K562 (cell line): ENCODE measurements at regions not wholly inside any gene's neighbourhood (a gene's known extent, or its start where the extent isn't known, plus 50 kb on each side); places are given as distances from the start of the nearest gene placed in this dataset.

Experiments
- ATAC-seq: fragments of 200-7000 bp; cut with Tn5 transposase; 3 replicates; pipeline ENCODE4 v1.9.1; 2020; ENCODE audit warnings: moderate library complexity
- BruUV-seq: library from RNA; stranded (reverse); fragments of 400-500 nt; replicated peaks from 2 replicates; lab custom pipeline; 2021; lab: Mats Ljungman, UMichigan
- CTCF ChIA-PET: fragments of 300-600 bp; formaldehyde crosslinking; extraction: SDS; loops from one replicate; lab custom pipeline; 2021; ENCODE audit warnings: low intra/inter-chr PET ratio; lab: Yijun Ruan, JAX
- POLR2A ChIA-PET: fragments of 300-600, 350-650 bp; sonication (Branson Sonifier 250); formaldehyde crosslinking; extraction: SDS; loops from one replicate; lab custom pipeline; 2021; ENCODE audit warnings: antibody characterized with exemption, inconsistent platforms; lab: Yijun Ruan, JAX
- DNase-seq, 4 experiments: peaks; one replicate each; pipeline versions ENCODE4 v3.0.0 to v3.0.0-alpha.2; 2011 to 2018; ENCODE audit warnings: low spot score in 3 of 4, mixed read lengths in 3 of 4; ENCODE audit errors: extremely low read depth in 1 of 4
- FAIRE-seq: peaks from 2 replicates; lab custom pipeline; 2011; peaks lifted over from hg19 to GRCh38; lab: Jason Lieb, UNC
- H2AFZ ChIP-seq: 2 replicates; pipeline ENCODE4 v1.6.0; 2011; ENCODE audit warnings: low read depth, low read length, control low read depth, inconsistent platforms
- H3K27ac ChIP-seq: fragments of 200-600 bp; 3 replicates; pipeline ENCODE4 v1.8.0; 2011; ENCODE audit warnings: low read depth, mild to moderate bottlenecking, control low read depth, inconsistent platforms, low read length, moderate library complexity, mixed read lengths; ENCODE audit errors: extremely low read depth
- H3K27me3 ChIP-seq, 2 experiments: fragments of 300-600 bp in 1 of 2; 2 replicates in 1 of 2; 3 replicates in 1 of 2; pipeline versions ENCODE4 v1.6.0 to v1.8.0; 2011; ENCODE audit warnings: inconsistent platforms in 2 of 2, low read length in 2 of 2, mild to moderate bottlenecking in 1 of 2, mixed read lengths in 1 of 2, moderate library complexity in 1 of 2; ENCODE audit not compliant: control insufficient read depth in 2 of 2, insufficient read depth in 2 of 2
- H3K36me3 ChIP-seq: fragments of 300-600 bp; 3 replicates; pipeline ENCODE4 v1.8.0; 2011; ENCODE audit warnings: mild to moderate bottlenecking, low read length, inconsistent platforms; ENCODE audit not compliant: control insufficient read depth, insufficient read depth
- H3K4me1 ChIP-seq, 2 experiments: fragments of 200-600 bp in 1 of 2; replicated peaks in 1 of 2; 2 replicates in 1 of 2; 3 replicates in 1 of 2; pipeline versions ENCODE4 v1.5.1 to v1.8.0; 2011; ENCODE audit warnings: inconsistent platforms in 2 of 2, low read length in 2 of 2, mild to moderate bottlenecking in 1 of 2, mixed read lengths in 1 of 2, moderate library complexity in 1 of 2; ENCODE audit not compliant: control insufficient read depth in 2 of 2, insufficient read depth in 2 of 2
- H3K4me2 ChIP-seq: 2 replicates; pipeline ENCODE4 v1.6.1; 2011; ENCODE audit warnings: low read length, control low read depth, inconsistent platforms, mixed read lengths; ENCODE audit not compliant: insufficient read depth
- H3K4me3 ChIP-seq: fragments of 200-600 bp; sonication (generic), shearing (Covaris generic); 2 replicates; pipeline ENCODE4 v1.5.1; 2016; ENCODE audit warnings: control low read depth, inconsistent platforms
- H3K79me2 ChIP-seq: fragments of 200-600 bp; 3 replicates; pipeline ENCODE4 v1.8.0; 2011; ENCODE audit warnings: low read length, inconsistent platforms; ENCODE audit not compliant: control insufficient read depth, insufficient read depth
- H3K9ac ChIP-seq, 2 experiments: 2 replicates each; pipeline versions ENCODE4 v1.6.0 to v1.6.1; 2011; ENCODE audit warnings: low read depth in 2 of 2, low read length in 2 of 2, control low read depth in 1 of 2, inconsistent platforms in 1 of 2, mild to moderate bottlenecking in 1 of 2, mixed read lengths in 1 of 2; ENCODE audit not compliant: insufficient read depth in 1 of 2
- H3K9me1 ChIP-seq: one replicate; pipeline ENCODE4 v1.6.0; 2011; ENCODE audit warnings: inconsistent platforms, mild to moderate bottlenecking, low read length, moderate library complexity; ENCODE audit not compliant: control insufficient read depth, insufficient read depth
- H3K9me3 ChIP-seq: replicated peaks from 2 replicates; pipeline ENCODE4 v1.5.1; 2011; ENCODE audit warnings: low read depth, low read length, inconsistent platforms; ENCODE audit not compliant: control insufficient read depth, insufficient read depth
- H4K20me1 ChIP-seq: replicated peaks from 2 replicates; pipeline ENCODE4 v1.6.1; 2011; ENCODE audit warnings: low read length, inconsistent platforms, mixed read lengths; ENCODE audit not compliant: control insufficient read depth, insufficient read depth
- ESRRB ChIP-seq: fragments of 250-450 bp; sonication (Bioruptor Pico); IDR thresholded peaks from 2 replicates; pipeline ENCODE4 v1.5.0; 2020; ENCODE audit warnings: mild to moderate bottlenecking, moderate library complexity, borderline replicate concordance
- HBP1 ChIP-seq: fragments of 450-650 bp; formaldehyde crosslinking; IDR thresholded peaks from 2 replicates; pipeline ENCODE4 v1.4.0; 2022; ENCODE audit warnings: missing genetic modification characterization
- KAT8 ChIP-seq: fragments of 450-650 bp; IDR thresholded peaks from 2 replicates; pipeline ENCODE4 v1.6.1; 2016; ENCODE audit warnings: low read depth, mild to moderate bottlenecking
- MAZ ChIP-seq, 2 experiments: fragments of 450-650 bp in 1 of 2; sonication (generic) in 1 of 2; formaldehyde crosslinking; IDR thresholded peaks in 1 of 2; conservative IDR thresholded peaks in 1 of 2; 2 replicates each; pipeline versions ENCODE4 v1.4.0 to v1.5.0; 2020; ENCODE audit warnings: mild to moderate bottlenecking in 1 of 2, missing genetic modification reagents in 1 of 2
- ZBTB40 ChIP-seq, 2 experiments: fragments of 450-650 bp in 1 of 2; sonication (generic) in 1 of 2; formaldehyde crosslinking in 1 of 2; IDR thresholded peaks; 2 replicates each; pipeline versions ENCODE4 v1.7.1 to v1.9.0; 2016 to 2022; ENCODE audit warnings: inconsistent platforms in 1 of 2, mild to moderate bottlenecking in 1 of 2, missing genetic modification reagents in 1 of 2
- ZNF551 ChIP-seq: fragments of 250-450 bp; sonication (Bioruptor Pico); IDR thresholded peaks from 2 replicates; pipeline ENCODE4 v1.5.0; 2021; ENCODE audit warnings: mild to moderate bottlenecking, moderate library complexity
- WGBS: fragments of 100-300 bp; shearing (Covaris generic); methylation state at CpG from one replicate; pipeline ENCODE4 v1.1.6; 2016; ENCODE audit warnings: low coverage, mixed read lengths; ENCODE audit not compliant: insufficient coverage; ENCODE audit errors: missing lambda C conversion rate; 5-methylcytosine and 5-hydroxymethylcytosine counted together
- in situ Hi-C: fragments of 300-500 bp; cut with MboI; formaldehyde crosslinking; loops from 4 replicates; pipeline ENCODE4 v1.15.0; 2018; ENCODE audit warnings: inconsistent platforms, mixed read lengths
- intact Hi-C: fragments of 100-400 bp; cut with micrococcal nuclease; formaldehyde crosslinking; loops from 2 replicates; pipeline ENCODE4 v1.14.2; 2022

GRCh38 chr5:8317335-8317734 is 448.4 kb downstream of the MTRR start:
- no peak overlapping the region for H2AFZ ChIP-seq
- TF ChIP-seq ESRRB: no peak
- TF ChIP-seq, all 486 proteins: peak for 0
- intact Hi-C loops (no loop called here), in situ Hi-C loops (no loop called here)
- ChIA-PET POLR2A (no interaction called here), CTCF (no interaction called here)
- H3K4me3 ChIP-seq: no peak overlapping the region
- H3K27me3 ChIP-seq: no peaks in the 10 kb centered on the region
- H3K4me2 ChIP-seq: no peak overlapping the region
- ATAC-seq (no peak), DNase-seq (no peak), FAIRE-seq (no peak)
- H3K79me2 ChIP-seq: no peaks in the 10 kb centered on the region
- H3K9me3 ChIP-seq: no peaks in the 10 kb centered on the region
- H3K36me3 ChIP-seq: no peaks in the 10 kb centered on the region
- no peaks in the 10 kb centered on the region for H3K4me1 ChIP-seq
- no peaks in the 10 kb centered on the region for H3K9me1 ChIP-seq
- no peak overlapping the region for H3K27ac ChIP-seq
- no peaks in the 10 kb centered on the region for H4K20me1 ChIP-seq
- H3K9ac ChIP-seq: no peak overlapping the region
- 0% methylated on average over 6 of the region's 6 CpGs for WGBS
- no TSS peak for BruUV-seq

- no TSS peak for BruUV-seq
- POLR2A ChIA-PET: no interaction called here
- H3K9me1 ChIP-seq: no peaks in the 10 kb centered on the region
- H4K20me1 ChIP-seq: no peaks in the 10 kb centered on the region
- H3K4me2 ChIP-seq: no peak overlapping the region
- H3K79me2 ChIP-seq: no peaks in the 10 kb centered on the region
- H3K4me3 ChIP-seq: no peak overlapping the region
- FAIRE-seq (no peak), ATAC-seq (no peak), DNase-seq (no peak)
- no peak overlapping the region for H2AFZ ChIP-seq
- H3K9ac ChIP-seq: no peak overlapping the region
- intact Hi-C loops: no loop called here
- no peaks in the 10 kb centered on the region for H3K36me3 ChIP-seq
- in situ Hi-C loops: no loop called here
- no peaks in the 10 kb centered on the region for H3K4me1 ChIP-seq
- H3K27ac ChIP-seq: no peak overlapping the region
- H3K27me3 ChIP-seq: no peaks in the 10 kb centered on the region
- CTCF ChIA-PET: no interaction called here
- H3K9me3 ChIP-seq: no peaks in the 10 kb centered on the region
- TF ChIP-seq MAZ (CRISPR knock-in tag; conservative IDR thresholded peaks at IDR 0.05 in 1 of 2, IDR thresholded peaks at IDR 0.05 in 1 of 2): no peak
- TF ChIP-seq ZBTB40 (IDR thresholded peaks at IDR 0.05): no peak
- TF ChIP-seq ZBTB40 (CRISPR knock-in tag; IDR thresholded peaks at IDR 0.05): no peak
- TF ChIP-seq ZNF551 (CRISPR knock-in tag): no peak
- no peak for TF ChIP-seq KAT8
- TF ChIP-seq HBP1: no peak
These were observed 451.3 kb downstream of the MTRR start for GRCh38 chr5:8320244-8320643.
